ENCODE measurements at regions not wholly inside any gene's neighbourhood (a gene's known extent, or its start where the extent isn't known, plus 50 kb on each side); places are given as distances from the start of the nearest gene placed in this dataset.

- no peak for TF ChIP-seq POLR2AphosphoS5 (IDR thresholded peaks at IDR 0.05)
- TF ChIP-seq POLR2A (IDR thresholded peaks at IDR 0.05): no peak
Measured at GRCh38 chr10:130630135-130630534, 493.9 kb downstream of the GLRX3 start.
